ENCODE measurements at regions not wholly inside any gene's neighbourhood (a gene's known extent, or its start where the extent isn't known, plus 50 kb on each side); places are given as distances from the start of the nearest gene placed in this dataset.

- no peak for TF ChIP-seq RFX5 (IDR thresholded peaks at IDR 0.05; ENCODE audit: low read depth, low read length)
- no peak overlapping the region for H2AK9ac ChIP-seq (replicated peaks; ENCODE audit: low read depth, low read length, poor library complexity)
- ChIA-PET POLR2A (ENCODE audit: unreplicated experiment) (no interaction called here), CTCF (no interaction called here)
- BruUV-seq (replicated peaks), result no TSS peak
- ATAC-seq (ENCODE audit: low read depth) (no peak), DNase-seq (no peak)
- dilution Hi-C loops (cut with HindIII; ENCODE audit: low sequenced_read_pairs, unreplicated experiment), result no loop called here
- no peak overlapping the region for H2BK20ac ChIP-seq (ENCODE audit: low read depth, low read length)
- no peak overlapping the region for H3K23ac ChIP-seq (ENCODE audit: low read depth, low read length)
- no peak overlapping the region for H4K8ac ChIP-seq (ENCODE audit: low read depth in 2 of 2, low read length in 2 of 2)
- no peak overlapping the region for H2BK120ac ChIP-seq (ENCODE audit: low read depth, low read length)
- no peaks in the 10 kb centered on the region for H4K20me1 ChIP-seq (ENCODE audit: insufficient read depth, low read length)
- no peaks in the 10 kb centered on the region for H3K79me1 ChIP-seq (ENCODE audit: low read depth in 1 of 2, low read length in 2 of 2)
- H3K4me3 ChIP-seq (ENCODE audit: insufficient read depth, low read depth, low read length), result no peak overlapping the region
- no peak overlapping the region for H3K4ac ChIP-seq (ENCODE audit: low read depth, low read length)
- H3K4me1 ChIP-seq (ENCODE audit: control insufficient read depth, insufficient read depth, low read length), result no peaks in the 10 kb centered on the region
- H3K4me2 ChIP-seq (ENCODE audit: low read depth, low read length), result no peak overlapping the region
- H4K5ac ChIP-seq (ENCODE audit: low read depth, low read length), result no peak overlapping the region
- no peak overlapping the region for H3K27ac ChIP-seq (ENCODE audit: insufficient read depth, low read length)
- in situ Hi-C loops (cut with MboI; ENCODE audit: low sequenced_read_pairs), result no loop called here
- no peak overlapping the region for H3K14ac ChIP-seq (replicated peaks; ENCODE audit: low read depth, low read length)
- H2AFZ ChIP-seq (replicated peaks; ENCODE audit: low read length, poor library complexity), result no peak overlapping the region
- peaks cover 10% of the 10 kb centered on the region for H3K9me3 ChIP-seq (ENCODE audit: control insufficient read depth, insufficient read depth, low read length)
- H4K91ac ChIP-seq (ENCODE audit: insufficient read depth, low read depth, low read length), result no peak overlapping the region
- no peak overlapping the region for H2BK5ac ChIP-seq (ENCODE audit: low read depth, low read length, poor library complexity, severe bottlenecking)
- no peak overlapping the region for H3K9ac ChIP-seq (ENCODE audit: low read depth, low read length)
- H3K9me1 ChIP-seq (ENCODE audit: insufficient read depth, low read length), result no peaks in the 10 kb centered on the region
- H2BK15ac ChIP-seq (ENCODE audit: low read depth, low read length), result no peak overlapping the region
- no peak overlapping the region for H2AK5ac ChIP-seq (ENCODE audit: low read depth, low read length)
- H3K18ac ChIP-seq (ENCODE audit: low read depth, low read length), result no peak overlapping the region
- H3K27me3 ChIP-seq (ENCODE audit: control insufficient read depth, insufficient read depth, low read length), result no peaks in the 10 kb centered on the region; the same call in 1 of the 2 replicates
- intact Hi-C loops (cut with micrococcal nuclease), result no loop called here
- H3K36me3 ChIP-seq (ENCODE audit: control insufficient read depth, insufficient read depth, low read length), result no peaks in the 10 kb centered on the region
- no peak overlapping the region for H3K56ac ChIP-seq (ENCODE audit: extremely low read depth, insufficient read depth, low read length)
- WGBS, 2 experiments (ENCODE audit: extremely low coverage in 2 of 2, insufficient read length in 1 of 2), result 69% methylated on average over 5 of the region's 18 CpGs; no CpG with 5 or more reads in 1 of the 2 experiments
These were observed 298.1 kb upstream of the RTL1 start for GRCh38 chr14:101201535-101202151.
